ENCODE measurements at regions not wholly inside any gene's neighbourhood (a gene's known extent, or its start where the extent isn't known, plus 50 kb on each side); places are given as distances from the start of the nearest gene placed in this dataset.

- Histone ChIP-seq H3K9me3 (replicated peaks in 1 of 3) (no peaks in the 10 kb centered on the region), H3K27me3 (no peaks in the 10 kb centered on the region), H3K4me1 (replicated peaks in 1 of 2) (no peaks in the 10 kb centered on the region), H3K4me3 (no peak overlapping the region), H3K27ac (no peak overlapping the region), H3K36me3 (replicated peaks in 1 of 2) (no peaks in the 10 kb centered on the region)
- intact Hi-C loops (cut with DNase I) = no loop called here
- TF ChIP-seq POLR2A (IDR thresholded peaks at IDR 0.05) = no peak
- TF ChIP-seq, protein P1, sequence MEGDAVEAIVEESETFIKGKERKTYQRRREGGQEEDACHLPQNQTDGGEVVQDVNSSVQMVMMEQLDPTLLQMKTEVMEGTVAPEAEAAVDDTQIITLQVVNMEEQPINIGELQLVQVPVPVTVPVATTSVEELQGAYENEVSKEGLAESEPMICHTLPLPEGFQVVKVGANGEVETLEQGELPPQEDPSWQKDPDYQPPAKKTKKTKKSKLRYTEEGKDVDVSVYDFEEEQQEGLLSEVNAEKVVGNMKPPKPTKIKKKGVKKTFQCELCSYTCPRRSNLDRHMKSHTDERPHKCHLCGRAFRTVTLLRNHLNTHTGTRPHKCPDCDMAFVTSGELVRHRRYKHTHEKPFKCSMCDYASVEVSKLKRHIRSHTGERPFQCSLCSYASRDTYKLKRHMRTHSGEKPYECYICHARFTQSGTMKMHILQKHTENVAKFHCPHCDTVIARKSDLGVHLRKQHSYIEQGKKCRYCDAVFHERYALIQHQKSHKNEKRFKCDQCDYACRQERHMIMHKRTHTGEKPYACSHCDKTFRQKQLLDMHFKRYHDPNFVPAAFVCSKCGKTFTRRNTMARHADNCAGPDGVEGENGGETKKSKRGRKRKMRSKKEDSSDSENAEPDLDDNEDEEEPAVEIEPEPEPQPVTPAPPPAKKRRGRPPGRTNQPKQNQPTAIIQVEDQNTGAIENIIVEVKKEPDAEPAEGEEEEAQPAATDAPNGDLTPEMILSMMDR (IDR thresholded peaks at IDR 0.05) = no peak
- DNase-seq = no peak
- WGBS, 4 donors = 50 to 87% (median 65%) methylated on average over 2 of the region's 2 CpGs
These were observed 130.9 kb downstream of the PAPOLA start for GRCh38 chr14:96633096-96633495.

DNA sequence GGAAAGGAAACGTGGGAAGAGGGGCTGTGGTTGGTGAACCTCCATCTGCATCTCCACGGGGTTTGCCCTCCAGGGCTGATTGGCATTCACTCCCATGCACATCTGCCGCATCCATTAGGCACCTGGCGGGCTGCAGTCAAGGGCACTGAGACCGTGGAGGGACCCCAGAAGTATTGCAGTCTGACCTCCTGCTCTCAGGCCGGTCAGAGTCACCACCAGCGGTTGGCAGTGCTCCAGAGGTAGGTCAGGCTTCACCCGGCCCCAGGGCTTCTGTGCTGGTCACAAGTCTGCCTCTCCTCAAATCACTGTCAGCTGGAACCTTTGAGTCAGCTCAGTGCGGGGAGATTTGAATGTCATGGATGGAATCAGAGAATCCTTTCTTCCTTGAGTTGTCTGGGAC lies 132.3 kb downstream of the PAPOLA start:
- H3K27me3 ChIP-seq = no peaks in the 10 kb centered on the region
- H3K36me3 ChIP-seq (replicated peaks in 1 of 2) = no peaks in the 10 kb centered on the region
- no peaks in the 10 kb centered on the region for H3K4me1 ChIP-seq (replicated peaks in 1 of 2)
- intact Hi-C loops (cut with DNase I) = no loop called here
- no peak for TF ChIP-seq POLR2A (IDR thresholded peaks at IDR 0.05)
- TF ChIP-seq, protein P1 (IDR thresholded peaks at IDR 0.05) = no peak
- no peaks in the 10 kb centered on the region for H3K9me3 ChIP-seq (replicated peaks in 1 of 3)
- DNase-seq = peak in 1 of 7 donors; percentile 38
- no peak overlapping the region for H3K4me3 ChIP-seq
- 80 to 96% (median 84%) methylated on average over 3 to 9 of the region's 9 CpGs for WGBS, 4 donors
- no peak overlapping the region for H3K27ac ChIP-seq

- Histone ChIP-seq H3K9me3 (replicated peaks in 1 of 3) (no peaks in the 10 kb centered on the region), H3K36me3 (replicated peaks in 1 of 2) (no peaks in the 10 kb centered on the region), H3K27ac (no peak overlapping the region), H3K4me1 (replicated peaks in 1 of 2) (no peaks in the 10 kb centered on the region), H3K27me3 (no peaks in the 10 kb centered on the region), H3K4me3 (no peak overlapping the region)
- TF ChIP-seq POLR2A (IDR thresholded peaks at IDR 0.05) = no peak
- TF ChIP-seq, protein P1 (IDR thresholded peaks at IDR 0.05) = no peak
- intact Hi-C loops (cut with DNase I) = no loop called here
- 51 to 73% (median 69%) methylated on average over 4 to 5 of the region's 5 CpGs for WGBS, 4 donors
- DNase-seq = peak in 1 of 7 donors; percentile 27
These were observed 132.7 kb downstream of the PAPOLA start for GRCh38 chr14:96634896-96635295.

GRCh38 chr14:96635850-96636249 lies 133.7 kb downstream of the PAPOLA start:
- Histone ChIP-seq H3K36me3 (replicated peaks in 1 of 2) (no peaks in the 10 kb centered on the region), H3K4me3 (no peak overlapping the region), H3K27me3 (no peaks in the 10 kb centered on the region), H3K27ac (no peak overlapping the region), H3K9me3 (replicated peaks in 1 of 3) (no peaks in the 10 kb centered on the region), H3K4me1 (replicated peaks in 1 of 2) (no peaks in the 10 kb centered on the region)
- DNase-seq = no peak
- intact Hi-C loops (cut with DNase I) = no loop called here
- WGBS, 4 donors = 72 to 94% (median 82%) methylated on average over 11 of the region's 11 CpGs
- TF ChIP-seq, protein P1 (IDR thresholded peaks at IDR 0.05) = no peak
- TF ChIP-seq POLR2A (IDR thresholded peaks at IDR 0.05) = no peak

Data from adrenal gland (tissue), 9 donors.